HPDE6-E6E7 (cell line): ENCODE measurements at regions not wholly inside any gene's neighbourhood (a gene's known extent, or its start where the extent isn't known, plus 50 kb on each side); places are given as distances from the start of the nearest gene placed in this dataset.

Experiments used
- DNase-seq: peaks from one replicate; pipeline ENCODE4 v3.0.0; 2011; ENCODE audit warnings: missing footprints; ENCODE audit errors: extremely low spot score

GRCh38 chr7:91628742-91629141, 251.8 kb downstream of the MTERF1 start:
- no peak for DNase-seq

- no peak for DNase-seq
These were observed 249.7 kb downstream of the MTERF1 start for GRCh38 chr7:91630581-91631380.

GRCh38 chr7:91632234-91632940, 248.1 kb downstream of the MTERF1 start:
- no peak for DNase-seq

GRCh38 chr7:91633013-91633441, 247.5 kb downstream of the MTERF1 start:
- no peak for DNase-seq

- DNase-seq: no peak
These were observed 245.9 kb downstream of the MTERF1 start for GRCh38 chr7:91634485-91635177.

GRCh38 chr7:91636129-91636724, 244.3 kb downstream of the MTERF1 start:
- DNase-seq: no peak

GRCh38 chr7:91636728-91637127, 243.8 kb downstream of the MTERF1 start:
- no peak for DNase-seq

GRCh38 chr7:91644256-91644655, 236.2 kb downstream of the MTERF1 start:
- no peak for DNase-seq

- no peak for DNase-seq
These were observed 235.0 kb downstream of the MTERF1 start for GRCh38 chr7:91645542-91645941.

GRCh38 chr7:91651986-91652385, 228.5 kb downstream of the MTERF1 start:
- no peak for DNase-seq

GRCh38 chr7:91653286-91653685, 227.2 kb downstream of the MTERF1 start:
- no peak for DNase-seq

- DNase-seq: no peak
These were observed 224.8 kb downstream of the MTERF1 start for GRCh38 chr7:91655656-91656055.

GRCh38 chr7:91656541-91657482, 223.7 kb downstream of the MTERF1 start:
- no peak for DNase-seq

GRCh38 chr7:91657483-91658071, 222.9 kb downstream of the MTERF1 start:
- DNase-seq: no peak

GRCh38 chr7:91659096-91659495, 221.4 kb downstream of the MTERF1 start:
- no peak for DNase-seq

GRCh38 chr7:91660734-91661356, 219.7 kb downstream of the MTERF1 start:
- no peak for DNase-seq

GRCh38 chr7:91661727-91662126, 218.8 kb downstream of the MTERF1 start:
- no peak for DNase-seq

GRCh38 chr7:91668217-91668616, 212.3 kb downstream of the MTERF1 start:
- no peak for DNase-seq

- no peak for DNase-seq
These were observed 209.3 kb downstream of the MTERF1 start for GRCh38 chr7:91671245-91671644.

GRCh38 chr7:91674470-91674869, 206.0 kb downstream of the MTERF1 start:
- DNase-seq: no peak
